ENCODE measurements at regions not wholly inside any gene's neighbourhood (a gene's known extent, or its start where the extent isn't known, plus 50 kb on each side); places are given as distances from the start of the nearest gene placed in this dataset.

DNA sequence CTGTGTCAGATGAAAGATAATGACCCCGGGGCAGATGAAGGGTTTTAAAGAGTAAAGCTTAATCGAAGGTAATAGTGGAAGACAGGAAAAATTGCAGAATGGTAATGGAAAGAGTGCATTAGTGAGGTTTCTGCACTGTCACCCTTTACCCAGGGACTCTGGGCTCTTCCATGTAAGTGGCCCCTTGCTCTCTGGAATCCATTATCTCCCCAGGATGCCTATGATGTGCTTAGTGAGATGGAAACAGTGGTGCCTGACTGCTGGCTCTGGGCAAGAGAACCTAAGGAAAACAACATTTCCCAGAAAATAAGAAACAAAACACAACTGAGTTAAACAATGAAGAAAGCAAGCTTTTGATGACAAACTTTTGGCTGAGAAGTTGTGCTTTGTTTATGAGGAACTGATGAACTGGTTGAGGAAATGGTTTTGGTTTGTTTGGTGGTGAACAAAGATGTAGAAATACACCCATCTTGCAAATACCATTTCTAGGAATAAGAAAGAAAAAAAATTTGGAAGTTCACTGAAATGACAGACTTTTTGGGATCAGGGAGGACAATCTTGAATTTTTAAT lies 119.9 kb upstream of the RASGRP1 start:
- DNase-seq: no peak
- Histone ChIP-seq H3K9me2 (no peaks in the 10 kb centered on the region), H4K20me1 (ENCODE audit: insufficient read depth) (no peaks in the 10 kb centered on the region), H3F3A (replicated peaks; ENCODE audit: insufficient read depth) (no peaks in the 10 kb centered on the region), H3K27me3 (ENCODE audit: insufficient read depth) (no peaks in the 10 kb centered on the region), H3K79me2 (ENCODE audit: insufficient read depth) (no peaks in the 10 kb centered on the region), H3K27ac (ENCODE audit: low read depth in 2 of 2, low read length in 1 of 2) (no peak overlapping the region), H3K9me3 (no peaks in the 10 kb centered on the region), H3K36me3 (replicated peaks in 1 of 2; ENCODE audit: control insufficient read depth in 1 of 2, insufficient read depth in 2 of 2, low read length in 1 of 2) (no peaks in the 10 kb centered on the region), H3K4me2 (no peak overlapping the region), H2AFZ (ENCODE audit: low read depth) (no peak overlapping the region), H3K9ac (no peak overlapping the region), H3K4me1 (ENCODE audit: control insufficient read depth in 1 of 2, insufficient read depth in 2 of 2, low read depth in 1 of 2, low read length in 1 of 2) (peaks cover 0 to 12% of the 10 kb centered on the region in 2 experiments; a peak in 2 of 4 replicates), H3K4me3 (ENCODE audit: low read depth in 2 of 2, low read length in 1 of 2) (no peak overlapping the region)
- ChIA-PET POLR2A (no interaction called here), CTCF (interaction anchor here (0.6 to 3.7 kb wide), 33 partner anchors 9 to 1824 kb away, joined by 3 to 56 read pairs (median 4); partner anchors contain the start of genes RASGRP1 and THBS1)
- WGBS (ENCODE audit: low lambda C conversion rate): 10% methylated on average over 2 of the region's 2 CpGs
- TF ChIP-seq MXI1 (IDR thresholded peaks at IDR 0.05; ENCODE audit: low read depth, low read length) (no peak), RFX5 (IDR thresholded peaks at IDR 0.05; ENCODE audit: low read length) (no peak), CHD2 (IDR thresholded peaks at IDR 0.05; ENCODE audit: low read length, partially characterized antibody) (no peak), MEF2A (IDR thresholded peaks at IDR 0.05; ENCODE audit: borderline replicate concordance, low read depth) (no peak), TCF12 (IDR thresholded peaks at IDR 0.05) (no peak), RCOR1 (IDR thresholded peaks at IDR 0.05; ENCODE audit: low read length) (no peak), SIN3A (IDR thresholded peaks at IDR 0.05; ENCODE audit: borderline replicate concordance, low read depth, low read length) (no peak), TEAD4 (IDR thresholded peaks at IDR 0.05; ENCODE audit: borderline replicate concordance, insufficient read depth) (no peak), FOXJ3 (CRISPR knock-in tag; IDR thresholded peaks at IDR 0.05) (no peak), POLR2AphosphoS5 (IDR thresholded peaks at IDR 0.05; ENCODE audit: low read depth, low read length) (no peak), NRF1 (IDR thresholded peaks at IDR 0.05; ENCODE audit: low read depth, low read length) (no peak), EP300 (IDR thresholded peaks at IDR 0.05; ENCODE audit: borderline replicate concordance in 1 of 2, low read depth in 1 of 2, low read length in 1 of 2) (no peak), GABPA (IDR thresholded peaks at IDR 0.05; ENCODE audit: low read depth) (no peak), YY1 (IDR thresholded peaks at IDR 0.05; ENCODE audit: low read depth) (no peak), GATA2 (CRISPR knock-in tag; IDR thresholded peaks at IDR 0.05) (no peak)
- TF ChIP-seq, protein P1, sequence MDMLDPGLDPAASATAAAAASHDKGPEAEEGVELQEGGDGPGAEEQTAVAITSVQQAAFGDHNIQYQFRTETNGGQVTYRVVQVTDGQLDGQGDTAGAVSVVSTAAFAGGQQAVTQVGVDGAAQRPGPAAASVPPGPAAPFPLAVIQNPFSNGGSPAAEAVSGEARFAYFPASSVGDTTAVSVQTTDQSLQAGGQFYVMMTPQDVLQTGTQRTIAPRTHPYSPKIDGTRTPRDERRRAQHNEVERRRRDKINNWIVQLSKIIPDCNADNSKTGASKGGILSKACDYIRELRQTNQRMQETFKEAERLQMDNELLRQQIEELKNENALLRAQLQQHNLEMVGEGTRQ (IDR thresholded peaks at IDR 0.05; ENCODE audit: borderline replicate concordance, low read depth, low read length): no peak
- TF ChIP-seq, protein P2, sequence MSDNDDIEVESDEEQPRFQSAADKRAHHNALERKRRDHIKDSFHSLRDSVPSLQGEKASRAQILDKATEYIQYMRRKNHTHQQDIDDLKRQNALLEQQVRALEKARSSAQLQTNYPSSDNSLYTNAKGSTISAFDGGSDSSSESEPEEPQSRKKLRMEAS (IDR thresholded peaks at IDR 0.05; ENCODE audit: low read depth): no peak
- TF ChIP-seq, protein P3, sequence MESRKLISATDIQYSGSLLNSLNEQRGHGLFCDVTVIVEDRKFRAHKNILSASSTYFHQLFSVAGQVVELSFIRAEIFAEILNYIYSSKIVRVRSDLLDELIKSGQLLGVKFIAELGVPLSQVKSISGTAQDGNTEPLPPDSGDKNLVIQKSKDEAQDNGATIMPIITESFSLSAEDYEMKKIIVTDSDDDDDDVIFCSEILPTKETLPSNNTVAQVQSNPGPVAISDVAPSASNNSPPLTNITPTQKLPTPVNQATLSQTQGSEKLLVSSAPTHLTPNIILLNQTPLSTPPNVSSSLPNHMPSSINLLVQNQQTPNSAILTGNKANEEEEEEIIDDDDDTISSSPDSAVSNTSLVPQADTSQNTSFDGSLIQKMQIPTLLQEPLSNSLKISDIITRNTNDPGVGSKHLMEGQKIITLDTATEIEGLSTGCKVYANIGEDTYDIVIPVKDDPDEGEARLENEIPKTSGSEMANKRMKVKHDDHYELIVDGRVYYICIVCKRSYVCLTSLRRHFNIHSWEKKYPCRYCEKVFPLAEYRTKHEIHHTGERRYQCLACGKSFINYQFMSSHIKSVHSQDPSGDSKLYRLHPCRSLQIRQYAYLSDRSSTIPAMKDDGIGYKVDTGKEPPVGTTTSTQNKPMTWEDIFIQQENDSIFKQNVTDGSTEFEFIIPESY (IDR thresholded peaks at IDR 0.05; ENCODE audit: borderline replicate concordance, low read depth): no peak
- TF ChIP-seq, protein P4, sequence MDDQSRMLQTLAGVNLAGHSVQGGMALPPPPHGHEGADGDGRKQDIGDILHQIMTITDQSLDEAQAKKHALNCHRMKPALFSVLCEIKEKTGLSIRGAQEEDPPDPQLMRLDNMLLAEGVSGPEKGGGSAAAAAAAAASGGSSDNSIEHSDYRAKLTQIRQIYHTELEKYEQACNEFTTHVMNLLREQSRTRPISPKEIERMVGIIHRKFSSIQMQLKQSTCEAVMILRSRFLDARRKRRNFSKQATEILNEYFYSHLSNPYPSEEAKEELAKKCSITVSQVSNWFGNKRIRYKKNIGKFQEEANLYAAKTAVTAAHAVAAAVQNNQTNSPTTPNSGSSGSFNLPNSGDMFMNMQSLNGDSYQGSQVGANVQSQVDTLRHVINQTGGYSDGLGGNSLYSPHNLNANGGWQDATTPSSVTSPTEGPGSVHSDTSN (IDR thresholded peaks at IDR 0.05): no peak
- TF ChIP-seq, protein P5, sequence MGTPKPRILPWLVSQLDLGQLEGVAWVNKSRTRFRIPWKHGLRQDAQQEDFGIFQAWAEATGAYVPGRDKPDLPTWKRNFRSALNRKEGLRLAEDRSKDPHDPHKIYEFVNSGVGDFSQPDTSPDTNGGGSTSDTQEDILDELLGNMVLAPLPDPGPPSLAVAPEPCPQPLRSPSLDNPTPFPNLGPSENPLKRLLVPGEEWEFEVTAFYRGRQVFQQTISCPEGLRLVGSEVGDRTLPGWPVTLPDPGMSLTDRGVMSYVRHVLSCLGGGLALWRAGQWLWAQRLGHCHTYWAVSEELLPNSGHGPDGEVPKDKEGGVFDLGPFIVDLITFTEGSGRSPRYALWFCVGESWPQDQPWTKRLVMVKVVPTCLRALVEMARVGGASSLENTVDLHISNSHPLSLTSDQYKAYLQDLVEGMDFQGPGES (IDR thresholded peaks at IDR 0.05; ENCODE audit: low read depth, low read length): no peak

All from SK-N-SH (cell line).